Stromal cell of bone marrow (primary cell): ENCODE measurements at regions not wholly inside any gene's neighbourhood (a gene's known extent, or its start where the extent isn't known, plus 50 kb on each side); places are given as distances from the start of the nearest gene placed in this dataset.

Experiments
- DNase-seq: peaks from one replicate; pipeline ENCODE4 v3.0.0-alpha.2; 2012; ENCODE audit warnings: low read depth

- DNase-seq: no peak
Observed at GRCh38 chr7:3234851-3235250, 66.2 kb upstream of the SDK1 start.

DNA sequence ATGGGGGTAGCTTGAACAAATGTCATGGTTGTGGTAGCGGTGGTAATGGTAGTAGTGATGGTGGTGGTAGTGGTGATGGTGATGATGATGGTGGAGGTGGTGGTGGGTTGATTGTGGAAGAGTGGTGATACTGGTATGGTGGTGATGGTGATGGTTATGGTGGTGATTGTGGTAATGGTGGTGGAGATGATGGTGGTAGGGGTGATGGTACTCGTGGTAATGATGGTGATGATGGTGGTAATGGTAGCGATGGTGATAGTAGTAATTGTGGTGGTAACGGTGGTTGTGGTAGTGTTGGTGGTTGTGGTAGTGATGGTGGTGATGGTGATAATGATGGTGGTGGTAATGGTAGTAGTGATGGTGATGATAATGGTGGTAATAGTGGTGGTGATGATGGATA, 65.7 kb upstream of the SDK1 start:
- DNase-seq: no peak

- DNase-seq: no peak
Observed at GRCh38 chr7:3236268-3236667, 64.8 kb upstream of the SDK1 start.

DNA sequence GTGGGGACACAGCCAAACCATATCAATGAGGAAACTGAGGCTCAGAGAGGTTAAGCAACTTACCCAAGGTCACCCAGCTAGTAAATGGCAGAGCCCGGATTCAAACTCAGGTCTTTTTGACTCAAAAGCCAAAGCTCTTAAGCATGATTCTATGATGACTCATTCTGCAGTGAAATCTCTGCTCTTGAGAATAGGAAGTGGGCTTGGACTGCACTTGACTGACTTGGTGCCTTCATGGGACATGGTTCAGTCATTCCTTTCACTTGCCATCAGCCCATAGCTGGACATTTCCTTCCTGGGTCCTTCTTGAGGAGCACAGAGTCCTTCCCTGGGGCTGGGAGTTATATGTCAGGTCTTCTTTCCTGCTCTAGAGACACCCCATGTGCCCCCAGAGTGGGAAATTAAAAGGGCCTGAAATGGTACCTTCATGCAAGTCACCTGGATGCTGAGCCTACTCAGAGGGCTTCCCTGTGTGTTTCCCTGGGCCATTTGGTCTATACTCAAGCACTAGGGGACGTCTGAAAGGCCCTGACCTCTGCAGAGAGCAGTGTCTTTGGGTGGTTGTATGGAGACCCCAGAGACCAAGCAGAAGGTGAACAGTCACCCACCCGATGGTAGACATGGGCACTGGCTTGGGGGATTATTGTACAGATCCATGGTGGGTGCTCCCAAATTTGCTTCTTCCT, 62.4 kb upstream of the SDK1 start:
- no peak for DNase-seq

GRCh38 chr7:3239291-3239691, 61.8 kb upstream of the SDK1 start:
- DNase-seq: no peak

- DNase-seq: no peak
Observed at GRCh38 chr7:3240826-3241430, 60.1 kb upstream of the SDK1 start.

- DNase-seq: no peak
Observed at GRCh38 chr7:3241686-3242258, 59.3 kb upstream of the SDK1 start.

- DNase-seq: no peak
Observed at GRCh38 chr7:3242398-3242972, 58.6 kb upstream of the SDK1 start.

GRCh38 chr7:3243256-3243655, 57.8 kb upstream of the SDK1 start:
- DNase-seq: no peak

- no peak for DNase-seq
Observed at GRCh38 chr7:3243680-3244079, 57.4 kb upstream of the SDK1 start.

DNA sequence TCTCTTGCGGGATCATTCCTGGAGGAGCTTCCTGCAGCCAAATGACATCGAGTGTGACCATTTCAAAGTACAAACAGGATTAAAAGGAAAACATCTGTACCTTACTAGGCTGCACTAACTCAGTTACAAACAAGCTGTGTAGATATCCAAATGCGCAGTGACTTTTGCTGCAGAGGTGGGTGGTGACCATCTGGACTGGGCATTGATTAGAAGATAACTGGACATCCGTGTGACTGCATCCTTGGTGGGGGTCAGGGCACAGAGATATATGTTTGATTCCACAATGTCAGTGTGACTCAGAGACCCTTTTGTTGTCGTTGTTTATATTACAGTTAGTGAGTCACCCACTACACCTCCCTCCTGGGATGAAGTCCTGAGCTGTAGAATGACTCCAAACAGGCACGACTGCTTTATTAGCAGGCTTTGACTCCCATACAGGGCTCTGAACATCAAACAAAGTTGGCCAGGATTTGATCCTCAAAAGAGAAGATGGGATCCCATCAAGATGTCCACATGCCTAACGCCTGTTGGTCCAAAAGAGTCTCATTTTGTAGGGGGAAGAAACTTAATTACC, 56.7 kb upstream of the SDK1 start:
- DNase-seq: no peak

GRCh38 chr7:3245077-3245476, 56.0 kb upstream of the SDK1 start:
- DNase-seq: no peak

DNA sequence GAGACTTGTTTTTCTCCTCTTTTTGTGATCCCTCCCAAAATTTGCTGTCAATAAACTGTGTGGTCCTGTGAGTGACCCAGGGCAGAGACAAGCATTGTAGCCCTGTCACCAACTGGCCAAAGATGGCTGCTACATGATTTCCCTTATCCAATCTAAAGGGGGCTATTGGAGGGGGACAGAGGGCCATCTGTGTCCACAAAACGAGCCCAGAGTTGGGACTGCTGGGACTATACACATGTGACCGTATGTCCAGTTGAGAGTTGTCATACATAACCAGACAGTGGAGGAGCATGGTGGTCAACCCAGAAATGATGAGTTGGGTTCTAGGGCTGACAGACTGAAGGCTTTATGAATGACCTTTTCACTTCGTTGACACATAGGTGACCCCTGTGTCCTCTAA, 55.3 kb upstream of the SDK1 start:
- DNase-seq: no peak

- no peak for DNase-seq
Observed at GRCh38 chr7:3246127-3246526, 54.9 kb upstream of the SDK1 start.

- no peak for DNase-seq
Observed at GRCh38 chr7:3246651-3247050, 54.4 kb upstream of the SDK1 start.

DNA sequence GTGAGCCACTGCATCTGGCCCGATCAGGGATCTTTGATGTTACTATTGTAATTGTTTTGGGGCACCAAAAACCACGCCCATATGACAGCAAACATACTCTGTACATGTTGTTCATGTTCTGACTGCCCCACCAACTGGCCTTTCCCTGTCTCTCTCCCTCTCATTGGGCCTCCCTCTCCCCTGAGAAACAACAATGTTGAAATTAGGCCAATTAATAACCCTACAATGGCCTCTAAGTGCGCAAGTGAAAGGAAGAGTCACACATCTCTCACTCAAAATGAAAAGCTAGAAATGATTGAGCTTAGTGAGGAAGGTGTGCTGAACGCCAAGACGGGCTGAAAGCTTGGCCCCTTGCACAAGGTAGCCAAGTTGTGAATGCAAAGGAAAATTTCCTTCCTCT, 50.3 kb upstream of the SDK1 start:
- no peak for DNase-seq
